ENCODE measurements at regions not wholly inside any gene's neighbourhood (a gene's known extent, or its start where the extent isn't known, plus 50 kb on each side); places are given as distances from the start of the nearest gene placed in this dataset.

GRCh38 chr2:238574490-238575271 lies 148.0 kb downstream of the ASB1 start:
- Histone ChIP-seq H3K27me3 (replicated peaks; ENCODE audit: insufficient read depth) (0 out of 2 replicates have a peak, but pooled peaks cover 8% of the 10 kb centered on the region), H3F3A (ENCODE audit: insufficient read depth) (no peaks in the 10 kb centered on the region), H3K79me2 (ENCODE audit: insufficient read depth) (no peaks in the 10 kb centered on the region), H3K9ac (no peak overlapping the region), H3K36me3 (ENCODE audit: low read depth) (no peaks in the 10 kb centered on the region), H2AFZ (no peak overlapping the region), H3K27ac (no peak overlapping the region), H3K4me3 (no peak overlapping the region), H3K4me1 (ENCODE audit: insufficient read depth) (no peaks in the 10 kb centered on the region), H4K20me1 (ENCODE audit: insufficient read depth) (no peaks in the 10 kb centered on the region), H3K9me3 (ENCODE audit: low read depth) (no peaks in the 10 kb centered on the region), H3K9me2 (ENCODE audit: insufficient read depth) (no peaks in the 10 kb centered on the region), H3K4me2 (ENCODE audit: unreplicated experiment) (no peak overlapping the region)
- 86 to 90% methylated on average over 17 of the region's 17 CpGs for WGBS, 2 experiments (ENCODE audit: low coverage in 1 of 2, low lambda C conversion rate in 2 of 2, missing lambda C conversion rate in 2 of 2)
- DNase-seq, result no peak
- in situ Hi-C loops (cut with MboI), result no loop called here
- TF ChIP-seq EZH2phosphoT487 (IDR thresholded peaks at IDR 0.05; ENCODE audit: insufficient read depth, low read depth) (no peak), EZH2 (IDR thresholded peaks at IDR 0.05; ENCODE audit: insufficient read depth, poor library complexity, severe bottlenecking) (no peak)

DNA sequence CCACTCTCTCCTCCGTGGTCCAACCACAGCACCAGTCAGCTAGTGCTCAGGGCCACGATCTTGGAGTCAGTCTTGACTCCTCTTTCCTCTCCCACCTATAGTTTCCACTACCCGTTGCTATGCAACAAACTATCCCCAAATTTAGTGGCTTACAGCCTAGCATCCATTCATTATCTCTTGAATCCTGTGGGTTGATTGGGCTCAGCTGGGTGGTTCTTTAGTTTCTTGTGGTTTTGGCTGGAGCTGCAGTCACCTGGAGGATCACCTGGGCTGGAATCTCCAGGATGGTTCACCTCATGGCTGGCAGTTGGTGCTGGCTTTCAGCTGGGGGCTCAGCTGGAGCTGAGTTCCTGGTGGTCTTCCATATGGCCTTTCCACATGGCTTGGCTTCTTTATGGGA lies 149.9 kb downstream of the ASB1 start:
- no peak overlapping the region for H3K9ac ChIP-seq
- DNase-seq, result no peak
- no peaks in the 10 kb centered on the region for H3K36me3 ChIP-seq (ENCODE audit: low read depth)
- H3K27me3 ChIP-seq (replicated peaks; ENCODE audit: insufficient read depth), result 0 out of 2 replicates have a peak, but pooled peaks cover 8% of the 10 kb centered on the region
- WGBS, 2 experiments (ENCODE audit: low coverage in 1 of 2, low lambda C conversion rate in 2 of 2, missing lambda C conversion rate in 2 of 2), result 53 to 56% methylated on average over 3 of the region's 3 CpGs
- in situ Hi-C loops (cut with MboI), result no loop called here
- no peaks in the 10 kb centered on the region for H3K9me3 ChIP-seq (ENCODE audit: low read depth)
- no peak for TF ChIP-seq EZH2 (IDR thresholded peaks at IDR 0.05; ENCODE audit: insufficient read depth, poor library complexity, severe bottlenecking)
- TF ChIP-seq EZH2phosphoT487 (IDR thresholded peaks at IDR 0.05; ENCODE audit: insufficient read depth, low read depth), result no peak
- no peaks in the 10 kb centered on the region for H3F3A ChIP-seq (ENCODE audit: insufficient read depth)
- H3K27ac ChIP-seq, result no peak overlapping the region
- H3K4me3 ChIP-seq, result no peak overlapping the region
- H3K4me1 ChIP-seq (ENCODE audit: insufficient read depth), result no peaks in the 10 kb centered on the region
- no peaks in the 10 kb centered on the region for H3K9me2 ChIP-seq (ENCODE audit: insufficient read depth)
- H3K79me2 ChIP-seq (ENCODE audit: insufficient read depth), result no peaks in the 10 kb centered on the region
- no peak overlapping the region for H2AFZ ChIP-seq
- no peak overlapping the region for H3K4me2 ChIP-seq (ENCODE audit: unreplicated experiment)
- no peaks in the 10 kb centered on the region for H4K20me1 ChIP-seq (ENCODE audit: insufficient read depth)

- no peaks in the 10 kb centered on the region for H3F3A ChIP-seq (ENCODE audit: insufficient read depth)
- no peak for TF ChIP-seq EZH2phosphoT487 (IDR thresholded peaks at IDR 0.05; ENCODE audit: insufficient read depth, low read depth)
- no peak for TF ChIP-seq EZH2 (IDR thresholded peaks at IDR 0.05; ENCODE audit: insufficient read depth, poor library complexity, severe bottlenecking)
Observed at GRCh38 chr2:238578256-238578655, 151.5 kb downstream of the ASB1 start.

GRCh38 chr2:238580486-238580885 lies 153.8 kb downstream of the ASB1 start:
- WGBS, 2 experiments (ENCODE audit: low coverage in 1 of 2, low lambda C conversion rate in 2 of 2, missing lambda C conversion rate in 2 of 2), result 77 to 84% methylated on average over 4 of the region's 4 CpGs

More at GRCh38 chr2:238578256-238578655, 151.5 kb downstream of the ASB1 start:
- Histone ChIP-seq H4K20me1 (ENCODE audit: insufficient read depth) (no peaks in the 10 kb centered on the region), H3K9ac (no peak overlapping the region), H3K27ac (no peak overlapping the region), H2AFZ (no peak overlapping the region), H3K4me3 (no peak overlapping the region), H3K4me2 (ENCODE audit: unreplicated experiment) (no peak overlapping the region), H3K4me1 (ENCODE audit: insufficient read depth) (no peaks in the 10 kb centered on the region), H3K27me3 (replicated peaks; ENCODE audit: insufficient read depth) (0 out of 2 replicates have a peak, but pooled peaks cover 8% of the 10 kb centered on the region), H3K9me3 (ENCODE audit: low read depth) (no peaks in the 10 kb centered on the region), H3K9me2 (ENCODE audit: insufficient read depth) (no peaks in the 10 kb centered on the region), H3K36me3 (ENCODE audit: low read depth) (no peaks in the 10 kb centered on the region), H3K79me2 (ENCODE audit: insufficient read depth) (no peaks in the 10 kb centered on the region)
- DNase-seq, result no peak
- in situ Hi-C loops (cut with MboI), result no loop called here
- WGBS, 2 experiments (ENCODE audit: low coverage in 1 of 2, low lambda C conversion rate in 2 of 2, missing lambda C conversion rate in 2 of 2), result 58 to 61% methylated on average over 9 of the region's 9 CpGs

More at GRCh38 chr2:238580486-238580885, 153.8 kb downstream of the ASB1 start:
- TF ChIP-seq EZH2 (IDR thresholded peaks at IDR 0.05; ENCODE audit: insufficient read depth, poor library complexity, severe bottlenecking) (no peak), EZH2phosphoT487 (IDR thresholded peaks at IDR 0.05; ENCODE audit: insufficient read depth, low read depth) (no peak)
- no peak overlapping the region for H3K9ac ChIP-seq
- H3K9me3 ChIP-seq (ENCODE audit: low read depth), result no peaks in the 10 kb centered on the region
- 0 out of 2 replicates have a peak, but pooled peaks cover 8% of the 10 kb centered on the region for H3K27me3 ChIP-seq (replicated peaks; ENCODE audit: insufficient read depth)
- no peak overlapping the region for H3K27ac ChIP-seq
- no peaks in the 10 kb centered on the region for H3K36me3 ChIP-seq (ENCODE audit: low read depth)
- no peak overlapping the region for H3K4me3 ChIP-seq
- H3K4me1 ChIP-seq (ENCODE audit: insufficient read depth), result no peaks in the 10 kb centered on the region
- H3K79me2 ChIP-seq (ENCODE audit: insufficient read depth), result no peaks in the 10 kb centered on the region
- H3K9me2 ChIP-seq (ENCODE audit: insufficient read depth), result no peaks in the 10 kb centered on the region
- H3K4me2 ChIP-seq (ENCODE audit: unreplicated experiment), result no peak overlapping the region
- in situ Hi-C loops (cut with MboI), result no loop called here
- no peaks in the 10 kb centered on the region for H4K20me1 ChIP-seq (ENCODE audit: insufficient read depth)
- H2AFZ ChIP-seq, result no peak overlapping the region
- no peak for DNase-seq
- no peaks in the 10 kb centered on the region for H3F3A ChIP-seq (ENCODE audit: insufficient read depth)

All from GM23248 (cell line).